SU-DHL-6 (cell line): ENCODE measurements at regions not wholly inside any gene's neighbourhood (a gene's known extent, or its start where the extent isn't known, plus 50 kb on each side); places are given as distances from the start of the nearest gene placed in this dataset.

Experiments used
- CTCF ChIP-seq: fragments of 200-600 bp; sonication (generic); IDR thresholded peaks from one replicate; pipeline ENCODE4 v1.5.1; 2017; ENCODE audit warnings: antibody characterized with exemption, mild to moderate bottlenecking, low read length, moderate library complexity; ENCODE audit not compliant: insufficient read depth, poor library complexity, severe bottlenecking
- EZH2phosphoT487 ChIP-seq: fragments of 200-600 bp; sonication (generic), shearing (Covaris generic); conservative IDR thresholded peaks from 2 replicates; pipeline ENCODE4 v1.6.1; 2018; ENCODE audit warnings: mild to moderate bottlenecking, antibody characterized with exemption, low read length, moderate library complexity, mixed read lengths

- TF ChIP-seq CTCF (no peak), EZH2phosphoT487 (no peak)
Observed at GRCh38 chr3:116981089-116981488, 271.5 kb downstream of the TUSC7 start.
